Karpas-422 (cell line): ENCODE measurements at regions not wholly inside any gene's neighbourhood (a gene's known extent, or its start where the extent isn't known, plus 50 kb on each side); places are given as distances from the start of the nearest gene placed in this dataset.
"Not testable (repeated sequence)": the region's sequence is repeated elsewhere in the genome, so short reads cannot be mapped to it uniquely, and the experiment has no call there.

ENCODE experiments used
- DNase-seq: peaks from one replicate; pipeline ENCODE4 v3.0.0-alpha.2; 2015
- H2AFZ ChIP-seq: fragments of 200-600 bp; sonication (generic); 2 replicates; pipeline ENCODE4 v1.6.1; 2014; ENCODE audit warnings: antibody characterized with exemption, low read length, mixed read lengths
- H3K27ac ChIP-seq: fragments of 200-600 bp; sonication (generic); 2 replicates; pipeline ENCODE4 v1.5.1; 2014; ENCODE audit warnings: mild to moderate bottlenecking, low read length, moderate library complexity
- H3K27me3 ChIP-seq: fragments of 200-600 bp; sonication (generic); 2 replicates; pipeline ENCODE4 v1.6.1; 2014; ENCODE audit warnings: low read length, mixed read lengths
- H3K36me3 ChIP-seq: fragments of 200-600 bp; sonication (generic); 2 replicates; pipeline ENCODE4 v1.6.1; 2014; ENCODE audit warnings: low read length, mixed read lengths; ENCODE audit not compliant: insufficient read depth
- H3K4me1 ChIP-seq: fragments of 200-600 bp; sonication (generic); 2 replicates; pipeline ENCODE4 v1.6.1; 2014; ENCODE audit warnings: mild to moderate bottlenecking, low read length, mixed read lengths
- H3K4me2 ChIP-seq: fragments of 200-600 bp; sonication (generic); 2 replicates; pipeline ENCODE4 v1.6.1; 2014; ENCODE audit warnings: low read length, low read depth, mild to moderate bottlenecking; ENCODE audit not compliant: poor library complexity, severe bottlenecking
- H3K4me3 ChIP-seq: fragments of 200-600 bp; sonication (generic); 2 replicates; pipeline ENCODE4 v1.5.1; 2014; ENCODE audit warnings: mild to moderate bottlenecking, antibody characterized with exemption, low read length, mixed read lengths
- H3K79me2 ChIP-seq: fragments of 200-600 bp; sonication (generic); 2 replicates; pipeline ENCODE4 v1.6.1; 2014; ENCODE audit warnings: mild to moderate bottlenecking, low read length, mixed read lengths
- H3K9ac ChIP-seq: fragments of 200-600 bp; sonication (generic); 2 replicates; pipeline ENCODE4 v1.6.0; 2014; ENCODE audit warnings: low read length
- H3K9me2 ChIP-seq: fragments of 200-600 bp; sonication (generic), shearing (Covaris generic); replicated peaks from 2 replicates; pipeline ENCODE4 v1.6.0; 2014; ENCODE audit warnings: mild to moderate bottlenecking, low read length, moderate library complexity; ENCODE audit not compliant: insufficient read depth
- H3K9me3 ChIP-seq: fragments of 300-700, 200-600 bp; sonication (generic); 2 replicates; pipeline ENCODE4 v1.6.1; 2014; ENCODE audit warnings: low read length, mixed read lengths
- H4K20me1 ChIP-seq: fragments of 200-600 bp; sonication (generic); 2 replicates; pipeline ENCODE4 v1.6.1; 2014; ENCODE audit warnings: mild to moderate bottlenecking, antibody characterized with exemption, low read length, low read depth; ENCODE audit not compliant: insufficient read depth

GRCh38 chr7:46754140-46754720, 827.7 kb downstream of the TNS3 start:
- H3K4me1 ChIP-seq = no peaks in the 10 kb centered on the region
- DNase-seq = no peak
- no peaks in the 10 kb centered on the region for H3K9me3 ChIP-seq
- no peaks in the 10 kb centered on the region for H3K27me3 ChIP-seq
- H3K27ac ChIP-seq = no peak overlapping the region
- H3K79me2 ChIP-seq = no peaks in the 10 kb centered on the region
- no peak overlapping the region for H3K9ac ChIP-seq
- H3K4me2 ChIP-seq = no peak overlapping the region
- H3K36me3 ChIP-seq = no peaks in the 10 kb centered on the region
- H3K4me3 ChIP-seq = no peak overlapping the region
- H4K20me1 ChIP-seq = no peaks in the 10 kb centered on the region
- no peaks in the 10 kb centered on the region for H3K9me2 ChIP-seq
- H2AFZ ChIP-seq = no peak overlapping the region

- DNase-seq = no peak
- Histone ChIP-seq H3K9me3 (no peaks in the 10 kb centered on the region), H3K27ac (no peak overlapping the region), H3K36me3 (no peaks in the 10 kb centered on the region), H2AFZ (no peak overlapping the region), H3K4me3 (no peak overlapping the region), H3K4me2 (no peak overlapping the region), H4K20me1 (no peaks in the 10 kb centered on the region), H3K9me2 (no peaks in the 10 kb centered on the region), H3K9ac (no peak overlapping the region), H3K27me3 (no peaks in the 10 kb centered on the region), H3K4me1 (no peaks in the 10 kb centered on the region), H3K79me2 (no peaks in the 10 kb centered on the region)
These were observed 828.2 kb downstream of the TNS3 start for GRCh38 chr7:46753662-46754061.

- Histone ChIP-seq H3K36me3 (no peaks in the 10 kb centered on the region), H4K20me1 (no peaks in the 10 kb centered on the region), H2AFZ (no peak overlapping the region), H3K27me3 (no peaks in the 10 kb centered on the region), H3K4me3 (no peak overlapping the region), H3K4me1 (no peaks in the 10 kb centered on the region), H3K9me2 (no peaks in the 10 kb centered on the region), H3K9me3 (no peaks in the 10 kb centered on the region), H3K4me2 (no peak overlapping the region), H3K79me2 (no peaks in the 10 kb centered on the region), H3K27ac (no peak overlapping the region), H3K9ac (no peak overlapping the region)
- no peak for DNase-seq
These were observed 829.0 kb downstream of the TNS3 start for GRCh38 chr7:46752881-46753366.

GRCh38 chr7:46751927-46752723, 829.8 kb downstream of the TNS3 start:
- not testable (repeated sequence) for H3K4me1 ChIP-seq, H3K4me3 ChIP-seq, H4K20me1 ChIP-seq, H3K27me3 ChIP-seq, H3K9ac ChIP-seq, H3K36me3 ChIP-seq, H3K27ac ChIP-seq, H2AFZ ChIP-seq, H3K9me3 ChIP-seq, H3K9me2 ChIP-seq, H3K79me2 ChIP-seq, H3K4me2 ChIP-seq, DNase-seq

GRCh38 chr7:46751471-46751870, 830.4 kb upstream of the IGFBP3 start:
- DNase-seq = no peak
- no peak overlapping the region for H3K27ac ChIP-seq
- H3K4me1 ChIP-seq = no peaks in the 10 kb centered on the region
- H2AFZ ChIP-seq = no peak overlapping the region
- H3K4me2 ChIP-seq = no peak overlapping the region
- H4K20me1 ChIP-seq = no peaks in the 10 kb centered on the region
- no peaks in the 10 kb centered on the region for H3K27me3 ChIP-seq
- no peaks in the 10 kb centered on the region for H3K36me3 ChIP-seq
- H3K79me2 ChIP-seq = no peaks in the 10 kb centered on the region
- H3K9me3 ChIP-seq = no peaks in the 10 kb centered on the region
- H3K4me3 ChIP-seq = no peak overlapping the region
- no peak overlapping the region for H3K9ac ChIP-seq
- no peaks in the 10 kb centered on the region for H3K9me2 ChIP-seq

GRCh38 chr7:46750321-46750865, 829.3 kb upstream of the IGFBP3 start:
- DNase-seq = no peak

GRCh38 chr7:46747869-46748576, 827.0 kb upstream of the IGFBP3 start:
- Histone ChIP-seq H4K20me1 (no peaks in the 10 kb centered on the region), H3K27me3 (no peaks in the 10 kb centered on the region), H3K27ac (no peak overlapping the region), H3K9ac (no peak overlapping the region), H3K9me2 (no peaks in the 10 kb centered on the region), H3K4me1 (no peaks in the 10 kb centered on the region), H3K4me2 (no peak overlapping the region), H3K9me3 (no peaks in the 10 kb centered on the region), H2AFZ (no peak overlapping the region), H3K36me3 (no peaks in the 10 kb centered on the region), H3K4me3 (no peak overlapping the region), H3K79me2 (no peaks in the 10 kb centered on the region)
- DNase-seq = no peak

More at GRCh38 chr7:46750321-46750865, 829.3 kb upstream of the IGFBP3 start:
- H4K20me1 ChIP-seq = no peaks in the 10 kb centered on the region
- H3K9me3 ChIP-seq = no peaks in the 10 kb centered on the region
- H3K4me2 ChIP-seq = no peak overlapping the region
- H2AFZ ChIP-seq = no peak overlapping the region
- no peak overlapping the region for H3K9ac ChIP-seq
- H3K79me2 ChIP-seq = no peaks in the 10 kb centered on the region
- no peaks in the 10 kb centered on the region for H3K36me3 ChIP-seq
- H3K27me3 ChIP-seq = no peaks in the 10 kb centered on the region
- H3K4me3 ChIP-seq = no peak overlapping the region
- no peaks in the 10 kb centered on the region for H3K9me2 ChIP-seq
- H3K4me1 ChIP-seq = no peaks in the 10 kb centered on the region
- H3K27ac ChIP-seq = no peak overlapping the region
